H9 (cell line): ENCODE measurements at regions not wholly inside any gene's neighbourhood (a gene's known extent, or its start where the extent isn't known, plus 50 kb on each side); places are given as distances from the start of the nearest gene placed in this dataset.

ENCODE experiments used
- DNase-seq: peaks from one replicate; pipeline ENCODE4 v3.0.0-alpha.2; 2017
- H2AFZ ChIP-seq: one replicate; pipeline ENCODE4 v1.6.1; 2013; ENCODE audit warnings: mild to moderate bottlenecking, low read length, control low read depth, moderate library complexity
- H2AK5ac ChIP-seq: 2 replicates; pipeline ENCODE4 v1.6.1; 2013; ENCODE audit warnings: low read length, control low read depth, mixed read lengths; ENCODE audit not compliant: insufficient read length
- H2BK120ac ChIP-seq: one replicate; pipeline ENCODE4 v1.6.1; 2013; ENCODE audit warnings: low read depth, mild to moderate bottlenecking, low read length, control low read depth, inconsistent platforms; ENCODE audit not compliant: poor library complexity, severe bottlenecking
- H2BK12ac ChIP-seq: 2 replicates; pipeline ENCODE4 v1.6.1; 2013; ENCODE audit warnings: low read length, control low read depth, mixed read lengths, low read depth; ENCODE audit not compliant: insufficient read length
- H2BK15ac ChIP-seq: 2 replicates; pipeline ENCODE4 v1.6.1; 2013; ENCODE audit warnings: low read depth, low read length, control low read depth
- H2BK20ac ChIP-seq: one replicate; pipeline ENCODE4 v1.6.1; 2013; ENCODE audit warnings: low read depth, mild to moderate bottlenecking, low read length, control low read depth, inconsistent platforms; ENCODE audit not compliant: poor library complexity, severe bottlenecking
- H2BK5ac ChIP-seq: 2 replicates; pipeline ENCODE4 v1.6.1; 2013; ENCODE audit warnings: low read length, control low read depth, mixed read lengths; ENCODE audit not compliant: insufficient read length
- H3K14ac ChIP-seq: 2 replicates; pipeline ENCODE4 v1.6.1; 2013; ENCODE audit warnings: low read length, control low read depth; ENCODE audit not compliant: insufficient read depth
- H3K18ac ChIP-seq: 2 replicates; pipeline ENCODE4 v1.6.1; 2013; ENCODE audit warnings: low read depth, mild to moderate bottlenecking, mixed read lengths, low read length, control low read depth; ENCODE audit not compliant: insufficient read length
- H3K23ac ChIP-seq: 2 replicates; pipeline ENCODE4 v1.6.1; 2013; ENCODE audit warnings: low read length, control low read depth, mixed read lengths, low read depth; ENCODE audit not compliant: insufficient read length
- H3K23me2 ChIP-seq: 2 replicates; pipeline ENCODE4 v1.6.1; 2013; ENCODE audit warnings: low read depth, mild to moderate bottlenecking, mixed read lengths, low read length, control low read depth; ENCODE audit not compliant: insufficient read length, poor library complexity, severe bottlenecking
- H3K27ac ChIP-seq: 2 replicates; pipeline ENCODE4 v1.5.1; 2013; ENCODE audit warnings: low read length, control low read depth, mixed read lengths, low read depth; ENCODE audit not compliant: insufficient read length
- H3K27me3 ChIP-seq: 2 replicates; pipeline ENCODE4 v1.6.1; 2013; ENCODE audit warnings: low read length, control low read depth, inconsistent platforms; ENCODE audit not compliant: insufficient read depth
- H3K4ac ChIP-seq: 2 replicates; pipeline ENCODE4 v1.6.1; 2013; ENCODE audit warnings: low read depth, mild to moderate bottlenecking, control low read depth, inconsistent platforms, low read length, moderate library complexity
- H3K4me1 ChIP-seq: 2 replicates; pipeline ENCODE4 v1.6.1; 2013; ENCODE audit warnings: low read length, control low read depth, inconsistent platforms; ENCODE audit not compliant: insufficient read depth
- H3K4me2 ChIP-seq: 2 replicates; pipeline ENCODE4 v1.6.1; 2013; ENCODE audit warnings: low read length, control low read depth, mixed read lengths; ENCODE audit not compliant: insufficient read length, insufficient read depth
- H3K56ac ChIP-seq: 2 replicates; pipeline ENCODE4 v1.6.1; 2013; ENCODE audit warnings: low read depth, mild to moderate bottlenecking, mixed read lengths, low read length, control low read depth; ENCODE audit not compliant: insufficient read length
- H3K79me1 ChIP-seq: 2 replicates; pipeline ENCODE4 v1.6.1; 2013; ENCODE audit warnings: low read depth, mild to moderate bottlenecking, moderate library complexity, low read length, control low read depth, inconsistent platforms; ENCODE audit not compliant: insufficient read depth, poor library complexity, severe bottlenecking
- H3K79me2 ChIP-seq: 2 replicates; pipeline ENCODE4 v1.6.1; 2013; ENCODE audit warnings: low read length, control low read depth, inconsistent platforms; ENCODE audit not compliant: insufficient read depth
- H3K9ac ChIP-seq: 2 replicates; pipeline ENCODE4 v1.6.1; 2013; ENCODE audit warnings: low read length, control low read depth, mixed read lengths; ENCODE audit not compliant: insufficient read length; ENCODE audit errors: extremely low read depth
- H3K9me3 ChIP-seq: one replicate; pipeline ENCODE4 v1.6.1; 2013; ENCODE audit warnings: low read depth, low read length, inconsistent platforms; ENCODE audit not compliant: control insufficient read depth
- H3T11ph ChIP-seq: one replicate; pipeline ENCODE4 v1.6.1; 2013; ENCODE audit warnings: mild to moderate bottlenecking, low read length, control low read depth, inconsistent platforms
- H4K20me1 ChIP-seq: one replicate; pipeline ENCODE4 v1.6.1; 2013; ENCODE audit not compliant: control insufficient read depth, insufficient read length, insufficient read depth
- H4K5ac ChIP-seq: 2 replicates; pipeline ENCODE4 v1.6.1; 2013; ENCODE audit warnings: low read depth, mild to moderate bottlenecking, mixed read lengths, low read length, control low read depth; ENCODE audit not compliant: insufficient read length
- H4K8ac ChIP-seq: replicated peaks from 2 replicates; pipeline ENCODE4 v1.6.1; 2013; ENCODE audit warnings: low read length, control low read depth, mixed read lengths, low read depth; ENCODE audit not compliant: insufficient read length
- H4K91ac ChIP-seq: 2 replicates; pipeline ENCODE4 v1.6.1; 2013; ENCODE audit warnings: low read depth, mild to moderate bottlenecking, moderate library complexity, mixed read lengths, low read length, control low read depth; ENCODE audit not compliant: insufficient read length
- H3K27ac Mint-ChIP-seq, 3 experiments: 2 replicates in 2 of 3; 3 replicates in 1 of 3; pipeline ENCODE4 v1.8.0; 2020 to 2021; ENCODE audit warnings: mixed read lengths in 3 of 3, mild to moderate bottlenecking in 1 of 3, moderate library complexity in 1 of 3
- H3K27me3 Mint-ChIP-seq: 2 replicates; pipeline ENCODE4 v1.8.0; 2021; ENCODE audit warnings: low read depth, mild to moderate bottlenecking, moderate library complexity, mixed read lengths
- H3K36me3 Mint-ChIP-seq, 3 experiments: 2 replicates in 2 of 3; 3 replicates in 1 of 3; pipeline ENCODE4 v1.8.0; 2020 to 2021; ENCODE audit warnings: low read depth in 3 of 3, mixed read lengths in 3 of 3; ENCODE audit not compliant: insufficient read depth in 1 of 3
- H3K4me1 Mint-ChIP-seq, 2 experiments: 2 replicates each; pipeline ENCODE4 v1.8.0; 2020; ENCODE audit warnings: mixed read lengths in 2 of 2
- H3K4me3 Mint-ChIP-seq, 2 experiments: 2 replicates in 1 of 2; 3 replicates in 1 of 2; pipeline ENCODE4 v1.8.0; 2020 to 2021; ENCODE audit warnings: mild to moderate bottlenecking in 2 of 2, mixed read lengths in 2 of 2, moderate library complexity in 1 of 2
- H3K9me3 Mint-ChIP-seq, 2 experiments: 2 replicates in 1 of 2; 3 replicates in 1 of 2; pipeline ENCODE4 v1.8.0; 2020; ENCODE audit warnings: mild to moderate bottlenecking in 2 of 2, mixed read lengths in 2 of 2, moderate library complexity in 1 of 2
- CTCF ChIP-seq: fragments of 200-600 bp; sonication (generic); conservative IDR thresholded peaks from 3 replicates; pipeline ENCODE4 v1.8.0; 2021; ENCODE audit warnings: antibody characterized with exemption, mild to moderate bottlenecking
- WGBS: extraction: QIAGEN DNeasy Blood & Tissue Kit; methylation state at CpG from one replicate; pipeline ENCODE4 v1.1.7; 2013; ENCODE audit warnings: missing lambda C conversion rate, low lambda C conversion rate, mixed read lengths; ENCODE audit not compliant: insufficient read length; ENCODE audit errors: extremely low coverage; 5-methylcytosine and 5-hydroxymethylcytosine counted together

- no peak overlapping the region for H2BK5ac ChIP-seq
- H2AFZ ChIP-seq, result no peak overlapping the region
- H2BK20ac ChIP-seq, result no peak overlapping the region
- H2BK12ac ChIP-seq, result no peak overlapping the region
- no peak for TF ChIP-seq CTCF
- H3K9me3 ChIP-seq, result no peaks in the 10 kb centered on the region
- no peak overlapping the region for H3K14ac ChIP-seq
- H3K4me1 ChIP-seq, result no peaks in the 10 kb centered on the region
- H4K5ac ChIP-seq, result no peak overlapping the region
- Mint-ChIP-seq H3K4me3 (no peak overlapping the region), H3K4me1 (peaks cover 2 to 5% of the 10 kb centered on the region in 2 experiments; a peak in 3 of 4 replicates), H3K9me3 (no peaks in the 10 kb centered on the region), H3K27ac (no peak overlapping the region), H3K27me3 (no peaks in the 10 kb centered on the region), H3K36me3 (no peaks in the 10 kb centered on the region; a peak in 2 of 7 replicates)
- no peak overlapping the region for H3K23ac ChIP-seq
- H2BK15ac ChIP-seq, result no peak overlapping the region
- H3K27ac ChIP-seq, result no peak overlapping the region
- WGBS, result no CpG with 5 or more reads among the region's 1 CpG
- no peak for DNase-seq
- no peaks in the 10 kb centered on the region for H3K79me2 ChIP-seq
- H4K20me1 ChIP-seq, result no peaks in the 10 kb centered on the region
- no peaks in the 10 kb centered on the region for H3K79me1 ChIP-seq
- H4K91ac ChIP-seq, result no peak overlapping the region
- no peak overlapping the region for H2AK5ac ChIP-seq
- no peaks in the 10 kb centered on the region for H3K23me2 ChIP-seq
- H2BK120ac ChIP-seq, result no peak overlapping the region
- no peak overlapping the region for H3T11ph ChIP-seq
- H3K4ac ChIP-seq, result no peak overlapping the region
- H3K18ac ChIP-seq, result no peak overlapping the region
- H3K4me2 ChIP-seq, result no peak overlapping the region
- H4K8ac ChIP-seq, result no peak overlapping the region
- no peak overlapping the region for H3K9ac ChIP-seq
- no peaks in the 10 kb centered on the region for H3K27me3 ChIP-seq
- H3K56ac ChIP-seq, result no peak overlapping the region
Observed at GRCh38 chr1:79694241-79694640, 687.7 kb upstream of the ADGRL4 start.
